Right lobe of liver (tissue), 6 donors: ENCODE measurements at regions not wholly inside any gene's neighbourhood (a gene's known extent, or its start where the extent isn't known, plus 50 kb on each side); places are given as distances from the start of the nearest gene placed in this dataset.

Source experiments
- ATAC-seq, 4 donors: fragments of 200-7000 bp; cut with Tn5 transposase; one replicate each; pipeline ENCODE4 v1.9.1; 2020; ENCODE audit warnings: mild to moderate bottlenecking in 4 of 4, moderate library complexity in 4 of 4
- DNase-seq, 3 donors: peaks; one replicate each; pipeline ENCODE4 v3.0.0-alpha.2; 2020
- H3K27ac ChIP-seq, 3 donors: fragments of 200-600 bp; one replicate each; pipeline ENCODE4 v1.8.0; 2022
- H3K27me3 ChIP-seq, 2 donors: fragments of 200-600 bp; one replicate each; pipeline ENCODE4 v1.8.0; 2022
- H3K36me3 ChIP-seq, 4 donors: fragments of 200-600 bp; sonication (generic) in 1 of 4; one replicate each; pipeline versions ENCODE4 v1.5.1 to v1.8.0; 2017 to 2022; ENCODE audit warnings: control low read depth in 1 of 4
- H3K4me1 ChIP-seq, 4 donors: fragments of 200-600 bp; sonication (generic) in 1 of 4; one replicate each; pipeline versions ENCODE4 v1.5.1 to v1.8.0; 2017 to 2022; ENCODE audit warnings: control low read depth in 1 of 4
- H3K4me3 ChIP-seq, 3 donors: fragments of 200-600 bp; one replicate each; pipeline ENCODE4 v1.8.0; 2022
- H3K9me3 ChIP-seq, 4 donors: fragments of 200-600 bp; sonication (generic) in 1 of 4; one replicate each; pipeline versions ENCODE4 v1.5.1 to v1.8.0; 2017 to 2022; ENCODE audit warnings: control low read depth in 1 of 4
- CTCF ChIP-seq, 4 donors: fragments of 200-600 bp in 3 of 4; fragments of 450-650 bp in 1 of 4; IDR thresholded peaks; one replicate each; pipeline versions ENCODE4 v1.5.1 to v1.8.0; 2016 to 2022; ENCODE audit warnings: antibody characterized with exemption in 4 of 4, mild to moderate bottlenecking in 2 of 4
- POLR2A ChIP-seq: fragments of 450-650 bp; IDR thresholded peaks from one replicate; pipeline ENCODE4 v1.6.1; 2017; ENCODE audit warnings: antibody characterized with exemption, mild to moderate bottlenecking
- WGBS: methylation state at CpG from one replicate; pipeline ENCODE4 v1.1.6; 2018; ENCODE audit warnings: low coverage, low lambda C conversion rate; ENCODE audit not compliant: insufficient coverage; ENCODE audit errors: missing lambda C conversion rate; 5-methylcytosine and 5-hydroxymethylcytosine counted together
- intact Hi-C, 2 donors: fragments of 100-400 bp; cut with DNase I; formaldehyde crosslinking; loops; one replicate each; pipeline versions ENCODE4 v1.11.2 to v1.14.1; 2022
- donor health status: DM: no; HTN: yes; CAD: no.
- donor health status: DM: no; HTN: no; CAD: no.
- donor health status: DM: no; HTN: no; CAD: no.
- donor health status: DM: no; HTN: yes; CAD: no.
- donor health status: DM: no; HTN: yes; CAD: no.

DNA sequence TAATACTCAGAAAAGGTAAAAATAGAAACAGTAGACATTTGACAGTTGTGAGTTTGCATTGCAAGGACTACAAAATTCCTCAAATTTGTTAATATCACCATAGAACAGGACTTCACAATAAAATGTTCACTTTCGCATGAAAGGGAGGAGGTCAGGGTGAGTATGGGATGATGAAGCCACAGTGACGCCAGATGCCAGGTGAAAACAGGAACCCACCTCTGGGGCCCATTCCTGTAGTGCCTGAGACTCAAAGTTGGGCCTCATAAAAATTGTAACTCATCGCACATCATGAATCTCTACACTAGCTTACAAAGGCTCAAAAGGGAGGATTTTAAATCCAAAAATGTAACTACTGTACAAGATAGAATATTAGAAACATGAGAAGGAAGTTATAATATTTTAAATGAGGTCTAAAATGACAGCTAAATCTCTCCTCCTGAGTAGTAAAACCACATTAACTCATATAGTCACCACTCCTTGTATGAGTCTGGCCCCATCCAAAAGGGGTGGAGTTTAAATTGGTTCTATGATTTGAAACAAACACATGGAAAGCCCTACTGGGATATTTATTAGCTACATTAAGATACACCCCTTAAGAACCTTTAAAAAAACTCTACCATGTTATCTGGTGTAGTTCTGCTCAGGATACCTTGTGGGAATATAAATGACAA is 93.7 kb downstream of the ETS2 start:
- ATAC-seq: no peak

DNA sequence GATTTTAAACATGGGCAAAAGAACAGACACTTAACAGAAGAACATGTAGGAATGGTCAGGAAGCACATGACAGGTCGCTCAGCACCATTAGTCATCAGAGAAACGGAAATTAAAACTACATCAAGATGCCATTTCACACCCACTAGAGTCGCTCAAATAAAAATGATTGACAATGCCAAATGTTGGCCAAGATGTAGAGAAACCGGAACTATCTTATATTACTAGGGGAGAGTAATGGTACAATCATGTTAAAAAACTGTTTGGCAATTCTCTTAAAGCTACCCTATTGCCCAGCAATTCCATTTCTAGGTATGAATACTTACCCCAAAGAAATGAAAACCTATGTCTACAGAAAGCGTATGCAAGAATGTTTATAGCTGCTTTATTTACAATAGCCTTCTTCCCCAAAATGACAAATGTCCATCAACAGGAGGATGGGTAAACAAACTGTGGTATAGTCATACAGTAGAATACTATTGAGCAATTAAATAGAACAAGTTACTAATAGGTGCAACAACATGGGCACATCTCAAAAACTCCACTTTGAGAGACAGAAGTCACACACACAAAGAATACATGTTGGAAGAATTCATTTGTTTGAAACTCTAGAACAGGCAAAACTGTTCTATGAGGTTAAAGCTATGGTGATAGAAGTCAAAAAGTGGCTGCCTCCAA is 92.8 kb downstream of the ETS2 start:
- Histone ChIP-seq H3K9me3 (no peaks in the 10 kb centered on the region), H3K36me3 (no peaks in the 10 kb centered on the region), H3K27ac (no peak overlapping the region), H3K27me3 (no peaks in the 10 kb centered on the region), H3K4me3 (no peak overlapping the region), H3K4me1 (peaks cover 0 to 24% (median 6%) of the 10 kb centered on the region in 4 donors)
- WGBS: 80% methylated on average over 5 of the region's 5 CpGs
- TF ChIP-seq CTCF (IDR thresholded peaks at IDR 0.05): no peak
- no peak for TF ChIP-seq POLR2A
- DNase-seq (no peak), ATAC-seq (peak in 3 of 4 donors; percentile 15 to 25 (median 17))
- intact Hi-C loops: no loop called here

More for the DNA sequence above, 93.7 kb downstream of the ETS2 start:
- DNase-seq: no peak
- Histone ChIP-seq H3K4me3 (no peak overlapping the region), H3K27ac (no peak overlapping the region), H3K4me1 (peaks cover 0 to 29% (median 7%) of the 10 kb centered on the region in 4 donors), H3K9me3 (no peaks in the 10 kb centered on the region), H3K36me3 (no peaks in the 10 kb centered on the region), H3K27me3 (no peaks in the 10 kb centered on the region)
- WGBS: 88% methylated on average over 1 of the region's 3 CpGs
- TF ChIP-seq POLR2A (no peak), CTCF (IDR thresholded peaks at IDR 0.05) (no peak)
- intact Hi-C loops: no loop called here

DNA sequence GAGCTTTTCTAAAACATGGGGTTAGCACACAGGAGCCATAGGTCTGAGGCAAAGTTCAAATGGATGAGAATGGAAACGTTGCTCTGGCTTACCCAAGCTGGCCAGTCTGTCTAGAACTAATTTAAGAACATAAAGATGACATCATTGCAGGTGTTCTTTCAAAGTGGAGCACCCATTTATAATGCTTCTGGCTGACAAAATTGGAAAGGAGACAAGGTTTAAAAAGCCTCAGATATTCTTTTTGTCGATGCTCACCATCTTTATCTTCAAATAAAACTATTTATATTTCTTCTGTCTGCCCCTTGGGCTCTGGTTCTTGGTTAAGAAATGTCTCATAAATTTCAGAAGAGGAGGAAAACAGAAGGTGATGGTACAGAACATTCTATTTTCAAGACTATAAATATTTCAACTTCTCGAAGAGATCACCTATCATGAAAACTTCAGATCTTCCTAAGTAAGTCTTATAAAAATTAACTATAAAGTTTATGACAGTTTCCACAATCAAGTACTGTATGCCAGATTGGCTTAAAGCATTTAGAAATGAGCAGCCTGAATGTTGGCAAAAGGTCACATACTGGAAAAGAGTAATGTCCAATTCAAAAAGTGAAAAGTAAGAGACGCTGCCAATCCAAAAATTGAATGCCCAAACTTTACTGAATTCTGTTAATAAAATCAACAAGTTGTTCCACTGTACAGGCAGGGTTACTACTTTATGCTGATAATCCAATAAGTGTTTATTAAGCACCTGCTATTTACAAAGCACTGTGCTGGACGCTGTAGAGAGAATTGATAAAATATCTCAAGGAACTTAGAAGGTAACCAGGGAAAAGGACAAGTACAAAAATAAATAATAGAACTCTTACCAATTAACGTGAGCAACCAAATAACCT is 92.0 kb downstream of the ETS2 start:
- ATAC-seq: peak; percentile 56 to 70 (median 62)

More for the DNA sequence above, 92.0 kb downstream of the ETS2 start:
- intact Hi-C loops: no loop called here
- 35% methylated on average over 6 of the region's 6 CpGs for WGBS
- H3K27me3 ChIP-seq: no peaks in the 10 kb centered on the region
- DNase-seq: no peak
- no peak for TF ChIP-seq POLR2A
- TF ChIP-seq CTCF (IDR thresholded peaks at IDR 0.05): no peak
- peaks cover 0 to 16% (median 2%) of the 10 kb centered on the region in 4 donors for H3K4me1 ChIP-seq
- no peak overlapping the region for H3K27ac ChIP-seq
- H3K9me3 ChIP-seq: no peaks in the 10 kb centered on the region
- H3K36me3 ChIP-seq: no peaks in the 10 kb centered on the region
- H3K4me3 ChIP-seq: no peak overlapping the region
